Pancreas (tissue), 10 donors: ENCODE measurements at regions not wholly inside any gene's neighbourhood (a gene's known extent, or its start where the extent isn't known, plus 50 kb on each side); places are given as distances from the start of the nearest gene placed in this dataset.

Experiments
- ATAC-seq, 4 donors: fragments of 200-7000 bp; cut with Tn5 transposase; one replicate each; pipeline versions ENCODE4 v1.8.0 to v1.9.1; 2020; ENCODE audit warnings: mild to moderate bottlenecking in 4 of 4, moderate library complexity in 4 of 4
- DNase-seq, 6 donors: peaks; one replicate each; pipeline ENCODE4 v3.0.0-alpha.2; 2020
- FAIRE-seq: peaks from 2 replicates; lab custom pipeline; 2012; peaks lifted over from hg19 to GRCh38; lab: Jason Lieb, UNC
- H3K27ac ChIP-seq, 4 donors: fragments of 200-600 bp; sonication (generic); 1 replicate in 3 of 4; 2 replicates in 1 of 4; pipeline versions ENCODE4 v1.5.0 to v1.8.0; 2020
- H3K27me3 ChIP-seq, 4 donors: fragments of 200-600 bp; one replicate each; pipeline ENCODE4 v1.8.0; 2021
- H3K36me3 ChIP-seq, 3 donors: fragments of 200-600 bp; sonication (generic) in 1 of 3; one replicate each; pipeline versions ENCODE4 v1.5.0 to v1.8.0; 2020 to 2021
- H3K4me1 ChIP-seq, 3 donors: fragments of 200-600 bp; one replicate each; pipeline ENCODE4 v1.8.0; 2021
- H3K4me3 ChIP-seq, 4 donors: fragments of 200-600 bp; sonication (generic) in 2 of 4; one replicate each; pipeline versions ENCODE4 v1.5.0 to v1.8.0; 2020 to 2021
- H3K9me3 ChIP-seq, 4 donors: fragments of 200-600 bp; one replicate each; pipeline ENCODE4 v1.8.0; 2021
- WGBS, 2 donors: extraction: QIAGEN DNeasy Blood & Tissue Kit; methylation state at CpG; one replicate each; pipeline ENCODE4 v1.1.7; 2013; 5-methylcytosine and 5-hydroxymethylcytosine counted together
- intact Hi-C, 3 donors: fragments of 100-400 bp; cut with DNase I; formaldehyde crosslinking; loops; one replicate each; pipeline versions ENCODE4 v1.11.1 to v1.14.2; 2022
- TF ChIP-seq, protein P1 (sequence below), 4 donors: fragments of 200-600 bp; sonication (generic) in 3 of 4; IDR thresholded peaks; one replicate each; pipeline versions ENCODE4 v1.5.0 to v1.8.0; 2021; ENCODE audit warnings: antibody characterized with exemption in 4 of 4
- donor health status: healthy with polysubstance abuse.
- donor health status: DM: no; HTN: no; CAD: no; lungs with moderate emphysema.
- donor health status: DM: no; HTN: no; CAD: no.
- donor health status: control.
- donor health status: control.
- donor health status: Bipolar disorder and iron deficiency.
- donor health status: DM: yes; HTN: yes; CAD: no.
- donor health status: DM: no; HTN: no; CAD: no.
- donor health status: DM: no; HTN: no; CAD: no.
- donor health status: DM: yes; HTN: yes; CAD: no.

- TF ChIP-seq, protein P1, sequence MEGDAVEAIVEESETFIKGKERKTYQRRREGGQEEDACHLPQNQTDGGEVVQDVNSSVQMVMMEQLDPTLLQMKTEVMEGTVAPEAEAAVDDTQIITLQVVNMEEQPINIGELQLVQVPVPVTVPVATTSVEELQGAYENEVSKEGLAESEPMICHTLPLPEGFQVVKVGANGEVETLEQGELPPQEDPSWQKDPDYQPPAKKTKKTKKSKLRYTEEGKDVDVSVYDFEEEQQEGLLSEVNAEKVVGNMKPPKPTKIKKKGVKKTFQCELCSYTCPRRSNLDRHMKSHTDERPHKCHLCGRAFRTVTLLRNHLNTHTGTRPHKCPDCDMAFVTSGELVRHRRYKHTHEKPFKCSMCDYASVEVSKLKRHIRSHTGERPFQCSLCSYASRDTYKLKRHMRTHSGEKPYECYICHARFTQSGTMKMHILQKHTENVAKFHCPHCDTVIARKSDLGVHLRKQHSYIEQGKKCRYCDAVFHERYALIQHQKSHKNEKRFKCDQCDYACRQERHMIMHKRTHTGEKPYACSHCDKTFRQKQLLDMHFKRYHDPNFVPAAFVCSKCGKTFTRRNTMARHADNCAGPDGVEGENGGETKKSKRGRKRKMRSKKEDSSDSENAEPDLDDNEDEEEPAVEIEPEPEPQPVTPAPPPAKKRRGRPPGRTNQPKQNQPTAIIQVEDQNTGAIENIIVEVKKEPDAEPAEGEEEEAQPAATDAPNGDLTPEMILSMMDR (IDR thresholded peaks at IDR 0.05): no peak
- 58 to 64% methylated on average over 3 of the region's 3 CpGs for WGBS, 2 donors
- DNase-seq (no peak), ATAC-seq (no peak), FAIRE-seq (no peak)
- intact Hi-C loops: no loop called here
- Histone ChIP-seq H3K36me3 (no peaks in the 10 kb centered on the region), H3K9me3 (no peaks in the 10 kb centered on the region), H3K27me3 (no peaks in the 10 kb centered on the region), H3K4me3 (no peak overlapping the region), H3K27ac (no peak overlapping the region), H3K4me1 (no peaks in the 10 kb centered on the region)
Measured at GRCh38 chr1:177703888-177704446, 265.9 kb downstream of the SEC16B start.

DNA sequence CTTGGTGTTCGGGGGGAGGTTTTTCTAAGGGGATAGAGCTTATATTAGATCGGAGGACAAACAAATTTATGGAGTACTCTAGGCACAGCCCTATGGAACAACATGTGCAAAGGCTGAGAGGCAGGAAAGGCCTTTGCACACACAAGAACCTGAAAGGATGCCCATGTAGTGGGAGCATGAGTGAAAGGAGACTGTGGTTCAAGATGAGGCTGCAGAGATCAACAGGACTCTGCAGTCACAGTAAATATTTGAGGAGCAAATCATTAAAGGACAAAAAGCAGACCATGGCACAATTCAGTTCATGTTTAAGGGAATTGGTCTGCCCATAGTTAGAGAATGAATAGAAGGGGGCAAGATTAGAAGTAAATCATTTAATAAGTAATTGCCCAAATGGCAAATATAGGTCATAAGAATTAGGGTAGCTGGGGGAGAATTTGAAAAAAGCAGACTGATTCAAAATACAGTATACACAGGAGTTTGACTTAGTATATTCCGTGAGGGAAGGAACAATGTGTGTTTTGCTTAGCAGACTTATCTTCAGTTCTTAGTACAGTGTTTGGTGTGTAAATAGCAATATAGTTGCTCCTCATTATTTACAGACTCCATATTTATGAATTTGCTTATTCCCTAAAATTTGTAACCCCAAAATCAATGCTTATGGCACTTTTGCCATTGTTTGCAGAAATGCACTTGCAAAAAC lies 268.1 kb downstream of the SEC16B start:
- no peak for FAIRE-seq
- no peak for ATAC-seq

DNA sequence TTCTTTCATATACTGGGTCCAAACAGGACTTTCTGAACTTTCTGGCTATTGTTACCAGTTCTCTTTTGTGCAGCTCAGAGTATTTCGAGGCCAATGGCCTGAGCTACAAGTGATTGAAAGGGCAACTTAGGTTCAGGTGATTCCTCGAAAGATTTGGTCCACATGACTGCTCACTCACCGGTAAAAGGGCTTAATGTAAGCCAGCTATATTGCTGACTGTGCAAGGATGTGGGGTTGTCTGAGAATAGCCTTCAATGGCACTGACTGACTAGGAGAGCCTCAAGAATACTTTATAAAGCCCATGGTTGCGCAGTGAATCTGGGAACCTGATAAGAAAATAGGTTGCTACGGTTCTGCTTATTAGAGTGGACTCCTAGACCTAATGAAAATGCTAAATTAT lies 269.0 kb downstream of the SEC16B start:
- H3K4me3 ChIP-seq: no peak overlapping the region
- FAIRE-seq: no peak
- no peak for DNase-seq
- intact Hi-C loops: no loop called here
- ATAC-seq: no peak
- TF ChIP-seq, protein P1 (IDR thresholded peaks at IDR 0.05): no peak
- no peaks in the 10 kb centered on the region for H3K4me1 ChIP-seq
- no peaks in the 10 kb centered on the region for H3K9me3 ChIP-seq
- no peaks in the 10 kb centered on the region for H3K36me3 ChIP-seq
- no peak overlapping the region for H3K27ac ChIP-seq
- no peaks in the 10 kb centered on the region for H3K27me3 ChIP-seq
- 81 to 87% methylated on average over 5 of the region's 5 CpGs for WGBS, 2 donors

More for the DNA sequence above, 268.1 kb downstream of the SEC16B start:
- intact Hi-C loops: no loop called here
- Histone ChIP-seq H3K4me3 (no peak overlapping the region), H3K27ac (no peak overlapping the region), H3K9me3 (no peaks in the 10 kb centered on the region), H3K4me1 (no peaks in the 10 kb centered on the region), H3K36me3 (no peaks in the 10 kb centered on the region), H3K27me3 (no peaks in the 10 kb centered on the region)
- 61% methylated on average over 3 of the region's 3 CpGs for WGBS, 2 donors
- TF ChIP-seq, protein P1 (IDR thresholded peaks at IDR 0.05): no peak
- no peak for DNase-seq

GRCh38 chr1:177690996-177691395 lies 278.9 kb downstream of the SEC16B start:
- no peaks in the 10 kb centered on the region for H3K36me3 ChIP-seq
- H3K4me1 ChIP-seq: no peaks in the 10 kb centered on the region
- TF ChIP-seq, protein P1 (IDR thresholded peaks at IDR 0.05): no peak
- intact Hi-C loops: no loop called here
- DNase-seq (no peak), FAIRE-seq (no peak), ATAC-seq (no peak)
- no peak overlapping the region for H3K4me3 ChIP-seq
- no peak overlapping the region for H3K27ac ChIP-seq
- H3K27me3 ChIP-seq: no peaks in the 10 kb centered on the region
- H3K9me3 ChIP-seq: no peaks in the 10 kb centered on the region

DNA sequence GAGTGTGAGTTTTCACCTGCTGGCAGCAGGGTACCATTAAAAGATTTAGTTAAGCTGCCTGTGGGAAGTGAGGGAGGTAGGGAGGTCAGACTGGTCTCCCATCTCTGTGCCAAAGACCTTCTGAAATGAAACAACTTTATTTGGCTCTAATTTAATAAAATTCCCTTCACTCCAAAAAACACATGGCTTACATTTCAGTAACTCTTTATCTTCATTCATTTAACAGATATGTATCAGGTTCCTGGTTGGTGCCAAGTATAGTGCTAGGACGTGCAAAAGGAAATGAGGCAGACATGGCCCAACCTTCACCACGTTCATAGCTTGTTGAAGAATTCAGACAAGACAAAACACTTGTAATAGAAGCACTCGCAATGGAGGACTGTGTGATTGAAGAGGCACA lies 282.3 kb downstream of the SEC16B start:
- Histone ChIP-seq H3K27ac (no peak overlapping the region), H3K4me1 (no peaks in the 10 kb centered on the region), H3K27me3 (no peaks in the 10 kb centered on the region), H3K4me3 (no peak overlapping the region), H3K36me3 (no peaks in the 10 kb centered on the region), H3K9me3 (no peaks in the 10 kb centered on the region)
- TF ChIP-seq, protein P1 (IDR thresholded peaks at IDR 0.05): no peak
- ATAC-seq (no peak), FAIRE-seq (no peak), DNase-seq (no peak)
- 57 to 58% methylated on average over 3 of the region's 3 CpGs for WGBS, 2 donors
- intact Hi-C loops: no loop called here
